GM12891 (cell line): ENCODE measurements at regions not wholly inside any gene's neighbourhood (a gene's known extent, or its start where the extent isn't known, plus 50 kb on each side); places are given as distances from the start of the nearest gene placed in this dataset.

Experiments used
- POLR2A ChIP-seq: IDR thresholded peaks from 2 replicates; pipeline ENCODE4 v1.6.1; 2011; ENCODE audit warnings: low read depth, low read length, control low read depth
- POLR2AphosphoS5 ChIP-seq: IDR thresholded peaks from 2 replicates; pipeline ENCODE4 v1.6.1; 2011; ENCODE audit warnings: low read depth, low read length, control low read depth
- SPI1 ChIP-seq: IDR thresholded peaks from 2 replicates; pipeline ENCODE4 v1.6.1; 2011; ENCODE audit warnings: low read depth, low read length, control low read depth
- TAF1 ChIP-seq: IDR thresholded peaks from 2 replicates; pipeline ENCODE4 v1.6.1; 2011; ENCODE audit warnings: low read depth, low read length, control low read depth

DNA sequence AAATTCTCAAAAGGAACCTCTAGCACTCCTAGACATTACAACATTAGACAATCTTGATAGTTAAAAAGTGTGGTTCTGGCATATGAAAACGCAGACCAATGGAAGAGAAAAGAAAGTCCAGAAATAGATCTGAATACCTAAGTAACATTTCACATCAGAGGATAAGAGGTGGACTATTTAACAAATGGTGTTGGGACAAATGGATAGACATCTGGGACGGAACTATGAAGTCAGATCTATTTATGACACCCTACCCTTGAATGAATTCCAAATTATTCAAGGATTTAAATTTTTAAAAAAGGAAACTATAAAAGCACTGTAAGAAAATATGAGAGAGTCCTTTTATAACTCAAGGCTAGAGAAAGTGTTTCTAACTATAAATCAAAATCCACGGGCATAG is 111.3 kb downstream of the SCN11A start:
- TF ChIP-seq POLR2A = no peak
- TF ChIP-seq POLR2AphosphoS5 = no peak
- no peak for TF ChIP-seq SPI1
- no peak for TF ChIP-seq TAF1
